Left lung (tissue), 4 donors: ENCODE measurements at regions not wholly inside any gene's neighbourhood (a gene's known extent, or its start where the extent isn't known, plus 50 kb on each side); places are given as distances from the start of the nearest gene placed in this dataset.

Experiments used
- ATAC-seq: fragments of 200-7000 bp; cut with Tn5 transposase; one replicate; pipeline ENCODE4 v1.9.1; 2020; ENCODE audit warnings: moderate library complexity
- DNase-seq, 4 donors: peaks; one replicate each; pipeline ENCODE4 v3.0.0-alpha.2; 2013 to 2020
- H3K27ac ChIP-seq, 2 donors: fragments of 200-600 bp; sonication (generic) in 1 of 2; one replicate each; pipeline versions ENCODE4 v1.5.0 to v1.8.0; 2020 to 2021
- H3K27me3 ChIP-seq, 2 donors: fragments of 200-600 bp; sonication (generic) in 1 of 2; one replicate each; pipeline versions ENCODE4 v1.5.0 to v1.8.0; 2020 to 2021
- H3K36me3 ChIP-seq, 2 donors: fragments of 200-600 bp; sonication (generic) in 1 of 2; one replicate each; pipeline versions ENCODE4 v1.5.0 to v1.8.0; 2020 to 2021
- H3K4me1 ChIP-seq, 2 donors: fragments of 200-600 bp; one replicate each; pipeline ENCODE4 v1.8.0; 2021
- H3K4me3 ChIP-seq, 2 donors: fragments of 200-600 bp; sonication (generic) in 1 of 2; one replicate each; pipeline versions ENCODE4 v1.5.0 to v1.8.0; 2020 to 2021; ENCODE audit warnings: mild to moderate bottlenecking in 1 of 2
- H3K9me3 ChIP-seq, 2 donors: fragments of 200-600 bp; sonication (generic) in 1 of 2; one replicate each; pipeline versions ENCODE4 v1.5.0 to v1.8.0; 2020 to 2021
- intact Hi-C, 2 donors: fragments of 100-400 bp; cut with DNase I; formaldehyde crosslinking; loops; one replicate each; pipeline versions ENCODE4 v1.11.2 to v1.14.2; 2022
- TF ChIP-seq, protein P1 (sequence below), 2 donors: fragments of 200-600 bp; sonication (generic) in 1 of 2; IDR thresholded peaks; one replicate each; pipeline versions ENCODE4 v1.5.0 to v1.8.0; 2021; ENCODE audit warnings: antibody characterized with exemption in 2 of 2
- donor health status: DM: no; HTN: yes; CAD: no.
- donor health status: DM: no; HTN: no; CAD: no.

DNA sequence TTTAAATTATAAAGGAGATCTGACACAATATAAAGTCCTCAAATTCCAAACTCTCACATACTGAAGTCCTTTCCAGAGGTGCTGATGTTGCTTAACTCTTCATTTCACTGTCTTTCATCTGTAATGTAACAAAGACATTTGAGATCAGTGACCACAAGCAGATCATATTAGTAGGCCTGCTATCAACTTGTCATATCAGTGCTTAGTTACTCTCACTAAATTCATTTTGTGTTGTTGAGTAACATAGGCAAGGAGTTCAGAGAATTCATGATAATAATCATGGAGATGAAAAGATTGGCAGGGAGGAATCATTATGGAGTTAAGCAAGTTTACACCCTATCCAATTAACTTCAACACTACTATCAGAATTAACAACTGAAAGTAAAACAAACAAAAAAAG lies 571.0 kb upstream of the ARRDC3 start:
- no peak overlapping the region for H3K4me3 ChIP-seq
- no peak overlapping the region for H3K27ac ChIP-seq
- no peaks in the 10 kb centered on the region for H3K4me1 ChIP-seq
- no peaks in the 10 kb centered on the region for H3K36me3 ChIP-seq
- DNase-seq (no peak), ATAC-seq (no peak)
- H3K27me3 ChIP-seq = no peaks in the 10 kb centered on the region
- H3K9me3 ChIP-seq = no peaks in the 10 kb centered on the region
- TF ChIP-seq, protein P1, sequence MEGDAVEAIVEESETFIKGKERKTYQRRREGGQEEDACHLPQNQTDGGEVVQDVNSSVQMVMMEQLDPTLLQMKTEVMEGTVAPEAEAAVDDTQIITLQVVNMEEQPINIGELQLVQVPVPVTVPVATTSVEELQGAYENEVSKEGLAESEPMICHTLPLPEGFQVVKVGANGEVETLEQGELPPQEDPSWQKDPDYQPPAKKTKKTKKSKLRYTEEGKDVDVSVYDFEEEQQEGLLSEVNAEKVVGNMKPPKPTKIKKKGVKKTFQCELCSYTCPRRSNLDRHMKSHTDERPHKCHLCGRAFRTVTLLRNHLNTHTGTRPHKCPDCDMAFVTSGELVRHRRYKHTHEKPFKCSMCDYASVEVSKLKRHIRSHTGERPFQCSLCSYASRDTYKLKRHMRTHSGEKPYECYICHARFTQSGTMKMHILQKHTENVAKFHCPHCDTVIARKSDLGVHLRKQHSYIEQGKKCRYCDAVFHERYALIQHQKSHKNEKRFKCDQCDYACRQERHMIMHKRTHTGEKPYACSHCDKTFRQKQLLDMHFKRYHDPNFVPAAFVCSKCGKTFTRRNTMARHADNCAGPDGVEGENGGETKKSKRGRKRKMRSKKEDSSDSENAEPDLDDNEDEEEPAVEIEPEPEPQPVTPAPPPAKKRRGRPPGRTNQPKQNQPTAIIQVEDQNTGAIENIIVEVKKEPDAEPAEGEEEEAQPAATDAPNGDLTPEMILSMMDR (IDR thresholded peaks at IDR 0.05) = no peak
- intact Hi-C loops = no loop called here

DNA sequence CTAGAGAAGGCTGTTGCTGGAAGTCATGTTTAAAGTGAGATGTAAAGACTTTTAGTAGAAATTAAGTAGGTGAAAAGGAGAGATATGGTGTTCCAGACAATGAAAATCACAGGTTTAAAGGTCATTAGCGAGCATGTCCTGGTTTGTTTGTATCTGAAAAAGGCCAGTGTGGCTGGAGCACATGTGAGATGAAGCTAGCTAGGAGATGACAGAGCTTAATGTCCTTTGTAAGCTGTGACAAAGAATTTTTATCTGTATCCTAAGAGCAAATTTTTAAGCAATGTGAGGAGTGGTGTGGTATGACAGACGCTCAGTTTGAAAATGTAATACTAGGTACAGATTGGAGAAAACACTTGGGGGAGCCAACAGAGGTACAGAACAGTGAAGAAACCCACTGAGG lies 567.2 kb upstream of the ARRDC3 start:
- Histone ChIP-seq H3K4me1 (no peaks in the 10 kb centered on the region), H3K27me3 (no peaks in the 10 kb centered on the region), H3K27ac (no peak overlapping the region), H3K36me3 (no peaks in the 10 kb centered on the region), H3K4me3 (no peak overlapping the region), H3K9me3 (no peaks in the 10 kb centered on the region)
- intact Hi-C loops = no loop called here
- TF ChIP-seq, protein P1 (IDR thresholded peaks at IDR 0.05) = no peak
- DNase-seq (no peak), ATAC-seq (no peak)

DNA sequence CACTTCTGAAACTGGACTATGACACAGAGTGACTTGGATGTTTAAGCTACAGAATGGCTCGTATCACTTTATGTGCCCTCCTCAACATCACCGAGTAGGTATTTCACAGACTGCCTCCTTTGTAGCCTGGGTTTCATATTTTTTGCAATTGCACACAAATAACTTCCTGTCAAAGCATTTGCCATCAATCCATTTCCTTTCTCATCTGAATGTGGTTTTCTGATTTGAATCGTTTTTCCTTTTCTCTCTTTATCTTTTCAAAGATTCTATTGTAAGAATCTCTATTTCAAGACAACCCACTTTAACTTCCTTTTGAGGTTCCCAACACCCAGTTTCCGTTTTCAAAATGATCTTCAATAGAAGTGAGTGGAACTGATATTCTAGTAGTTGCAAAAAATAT lies 563.8 kb upstream of the ARRDC3 start:
- H3K9me3 ChIP-seq = no peaks in the 10 kb centered on the region
- H3K27ac ChIP-seq = no peak overlapping the region
- DNase-seq (no peak), ATAC-seq (no peak)
- H3K4me1 ChIP-seq = no peaks in the 10 kb centered on the region
- H3K36me3 ChIP-seq = no peaks in the 10 kb centered on the region
- no peak overlapping the region for H3K4me3 ChIP-seq
- no peaks in the 10 kb centered on the region for H3K27me3 ChIP-seq
- intact Hi-C loops = no loop called here
- TF ChIP-seq, protein P1 (IDR thresholded peaks at IDR 0.05) = no peak

DNA sequence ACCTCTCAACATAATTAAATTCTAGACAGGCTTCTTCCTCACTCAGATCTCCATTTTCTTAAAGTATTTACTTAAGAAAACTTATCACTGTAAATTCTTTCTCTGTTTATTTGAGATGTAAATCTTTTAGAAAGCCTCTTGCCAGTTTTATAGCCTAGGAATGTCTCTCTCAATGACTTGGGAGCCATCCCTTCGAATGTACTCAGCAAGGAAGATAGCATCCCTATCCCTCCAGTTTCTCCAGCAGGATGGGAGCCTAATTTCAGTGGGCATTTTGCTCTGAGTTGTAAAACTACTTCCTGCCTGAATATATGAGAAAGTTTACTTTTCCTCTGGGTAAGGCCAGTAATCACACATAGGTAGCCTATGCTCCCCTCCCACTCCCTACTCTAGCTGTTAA lies 558.5 kb upstream of the ARRDC3 start:
- Histone ChIP-seq H3K36me3 (no peaks in the 10 kb centered on the region), H3K4me3 (no peak overlapping the region), H3K4me1 (no peaks in the 10 kb centered on the region), H3K9me3 (no peaks in the 10 kb centered on the region), H3K27ac (no peak overlapping the region), H3K27me3 (no peaks in the 10 kb centered on the region)
- TF ChIP-seq, protein P1 (IDR thresholded peaks at IDR 0.05) = no peak
- no peak for ATAC-seq
- no peak for DNase-seq
- intact Hi-C loops = no loop called here

DNA sequence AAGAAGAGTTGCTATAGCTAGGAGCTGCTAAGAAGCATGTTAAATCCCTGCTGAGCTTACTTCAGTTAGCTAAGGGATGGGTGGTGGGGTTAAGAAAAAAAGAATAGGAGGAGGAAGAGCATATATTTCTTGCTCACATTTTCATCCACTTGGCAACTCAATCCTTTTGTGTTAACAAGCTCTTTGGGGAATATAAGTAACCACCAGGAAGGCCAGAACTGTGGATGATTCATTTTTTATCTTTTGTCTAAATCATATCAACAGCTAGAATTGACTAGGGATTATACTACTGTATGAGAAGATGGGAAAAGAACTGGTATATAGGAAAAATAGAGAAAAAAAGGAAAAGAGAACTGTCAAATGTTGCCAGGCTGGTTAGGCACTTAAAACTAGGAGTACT lies 555.3 kb upstream of the ARRDC3 start:
- no peak for DNase-seq
- Histone ChIP-seq H3K27ac (no peak overlapping the region), H3K4me3 (no peak overlapping the region), H3K4me1 (no peaks in the 10 kb centered on the region), H3K9me3 (no peaks in the 10 kb centered on the region), H3K27me3 (no peaks in the 10 kb centered on the region), H3K36me3 (no peaks in the 10 kb centered on the region)
- no peak for ATAC-seq
- intact Hi-C loops = no loop called here
- TF ChIP-seq, protein P1 (IDR thresholded peaks at IDR 0.05) = no peak
